ENCODE measurements at regions not wholly inside any gene's neighbourhood (a gene's known extent, or its start where the extent isn't known, plus 50 kb on each side); places are given as distances from the start of the nearest gene placed in this dataset.

DNA sequence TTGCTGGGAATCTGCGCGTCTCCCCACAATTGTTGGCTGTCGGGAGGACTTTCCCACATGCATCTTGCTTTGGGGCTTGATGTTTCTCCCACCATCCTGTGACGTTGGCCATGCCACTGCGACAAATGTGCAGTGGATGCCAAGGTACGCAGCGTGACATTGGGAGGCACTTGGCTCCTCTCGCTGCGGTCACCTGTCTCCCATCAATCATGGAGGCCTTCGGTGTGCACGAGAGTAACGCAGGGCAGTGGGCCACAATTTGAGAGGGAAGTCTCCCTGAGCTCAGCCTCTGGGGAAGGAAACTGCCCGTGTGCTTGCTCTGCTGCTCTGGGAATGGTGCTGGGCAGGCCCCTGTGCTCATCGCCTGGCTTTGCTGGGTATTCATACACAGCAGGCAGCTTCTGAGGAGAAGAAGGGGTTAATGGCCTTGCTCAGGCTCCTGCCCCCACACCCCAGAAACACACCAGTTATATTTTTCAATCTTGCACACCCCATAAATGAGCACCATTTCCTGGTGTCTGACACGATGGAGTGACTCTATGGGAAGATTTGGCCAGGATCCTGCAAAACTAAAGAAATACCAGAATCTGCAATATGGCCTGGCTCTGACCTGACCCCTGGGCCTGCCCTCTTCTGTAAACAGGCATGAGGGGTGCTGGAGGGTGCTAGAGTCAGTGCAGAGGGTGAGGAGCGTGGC is 153.5 kb downstream of the ADAMTS15 start:
- TF ChIP-seq, protein P1, sequence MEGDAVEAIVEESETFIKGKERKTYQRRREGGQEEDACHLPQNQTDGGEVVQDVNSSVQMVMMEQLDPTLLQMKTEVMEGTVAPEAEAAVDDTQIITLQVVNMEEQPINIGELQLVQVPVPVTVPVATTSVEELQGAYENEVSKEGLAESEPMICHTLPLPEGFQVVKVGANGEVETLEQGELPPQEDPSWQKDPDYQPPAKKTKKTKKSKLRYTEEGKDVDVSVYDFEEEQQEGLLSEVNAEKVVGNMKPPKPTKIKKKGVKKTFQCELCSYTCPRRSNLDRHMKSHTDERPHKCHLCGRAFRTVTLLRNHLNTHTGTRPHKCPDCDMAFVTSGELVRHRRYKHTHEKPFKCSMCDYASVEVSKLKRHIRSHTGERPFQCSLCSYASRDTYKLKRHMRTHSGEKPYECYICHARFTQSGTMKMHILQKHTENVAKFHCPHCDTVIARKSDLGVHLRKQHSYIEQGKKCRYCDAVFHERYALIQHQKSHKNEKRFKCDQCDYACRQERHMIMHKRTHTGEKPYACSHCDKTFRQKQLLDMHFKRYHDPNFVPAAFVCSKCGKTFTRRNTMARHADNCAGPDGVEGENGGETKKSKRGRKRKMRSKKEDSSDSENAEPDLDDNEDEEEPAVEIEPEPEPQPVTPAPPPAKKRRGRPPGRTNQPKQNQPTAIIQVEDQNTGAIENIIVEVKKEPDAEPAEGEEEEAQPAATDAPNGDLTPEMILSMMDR (IDR thresholded peaks at IDR 0.05; ENCODE audit: low read depth, low read length, missing input control) = no peak
- TF ChIP-seq YY1 (IDR thresholded peaks at IDR 0.05) (no peak), RXRA (IDR thresholded peaks at IDR 0.05) (no peak), SP1 (IDR thresholded peaks at IDR 0.05) (no peak), JUND (IDR thresholded peaks at IDR 0.05) (no peak), GABPA (IDR thresholded peaks at IDR 0.05 in 1 of 2, conservative IDR thresholded peaks at IDR 0.05 in 1 of 2) (no peak), RAD21 (IDR thresholded peaks at IDR 0.05) (no peak), TAF1 (conservative IDR thresholded peaks at IDR 0.05) (no peak), EGR1 (IDR thresholded peaks at IDR 0.05; ENCODE audit: low read depth in 2 of 2) (no peak)
- TF ChIP-seq, protein P2, sequence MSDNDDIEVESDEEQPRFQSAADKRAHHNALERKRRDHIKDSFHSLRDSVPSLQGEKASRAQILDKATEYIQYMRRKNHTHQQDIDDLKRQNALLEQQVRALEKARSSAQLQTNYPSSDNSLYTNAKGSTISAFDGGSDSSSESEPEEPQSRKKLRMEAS (IDR thresholded peaks at IDR 0.05) = no peak
- TF ChIP-seq, protein P3, sequence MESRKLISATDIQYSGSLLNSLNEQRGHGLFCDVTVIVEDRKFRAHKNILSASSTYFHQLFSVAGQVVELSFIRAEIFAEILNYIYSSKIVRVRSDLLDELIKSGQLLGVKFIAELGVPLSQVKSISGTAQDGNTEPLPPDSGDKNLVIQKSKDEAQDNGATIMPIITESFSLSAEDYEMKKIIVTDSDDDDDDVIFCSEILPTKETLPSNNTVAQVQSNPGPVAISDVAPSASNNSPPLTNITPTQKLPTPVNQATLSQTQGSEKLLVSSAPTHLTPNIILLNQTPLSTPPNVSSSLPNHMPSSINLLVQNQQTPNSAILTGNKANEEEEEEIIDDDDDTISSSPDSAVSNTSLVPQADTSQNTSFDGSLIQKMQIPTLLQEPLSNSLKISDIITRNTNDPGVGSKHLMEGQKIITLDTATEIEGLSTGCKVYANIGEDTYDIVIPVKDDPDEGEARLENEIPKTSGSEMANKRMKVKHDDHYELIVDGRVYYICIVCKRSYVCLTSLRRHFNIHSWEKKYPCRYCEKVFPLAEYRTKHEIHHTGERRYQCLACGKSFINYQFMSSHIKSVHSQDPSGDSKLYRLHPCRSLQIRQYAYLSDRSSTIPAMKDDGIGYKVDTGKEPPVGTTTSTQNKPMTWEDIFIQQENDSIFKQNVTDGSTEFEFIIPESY (IDR thresholded peaks at IDR 0.05) = no peak
- TF ChIP-seq, protein P4, sequence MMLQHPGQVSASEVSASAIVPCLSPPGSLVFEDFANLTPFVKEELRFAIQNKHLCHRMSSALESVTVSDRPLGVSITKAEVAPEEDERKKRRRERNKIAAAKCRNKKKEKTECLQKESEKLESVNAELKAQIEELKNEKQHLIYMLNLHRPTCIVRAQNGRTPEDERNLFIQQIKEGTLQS (IDR thresholded peaks at IDR 0.05) = no peak
